ENCODE measurements at regions not wholly inside any gene's neighbourhood (a gene's known extent, or its start where the extent isn't known, plus 50 kb on each side); places are given as distances from the start of the nearest gene placed in this dataset.

DNA sequence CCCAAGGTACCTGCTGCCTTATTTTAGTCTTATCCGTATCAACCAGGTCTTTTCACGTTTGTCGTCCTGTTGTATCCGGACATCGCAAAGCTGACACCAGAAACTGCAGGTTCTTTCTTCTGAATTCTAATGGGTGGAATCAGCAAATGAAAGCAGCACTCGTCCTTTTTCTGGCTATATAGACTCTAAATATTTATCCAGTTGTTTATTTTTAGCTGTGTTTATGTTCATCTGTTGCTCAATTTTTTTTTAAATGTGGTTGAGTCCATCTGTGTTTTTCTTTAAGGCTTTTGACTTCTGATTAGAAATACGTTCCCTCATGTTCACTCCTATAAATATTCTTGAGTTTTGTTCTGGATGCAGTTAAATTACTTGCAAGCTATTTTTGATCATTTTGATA is 831.7 kb downstream of the MTRR start:
- POLR2A ChIA-PET: no interaction called here
- H3K27ac ChIP-seq (ENCODE audit: low read depth in 2 of 2, low read length in 1 of 2): no peak overlapping the region

DNA sequence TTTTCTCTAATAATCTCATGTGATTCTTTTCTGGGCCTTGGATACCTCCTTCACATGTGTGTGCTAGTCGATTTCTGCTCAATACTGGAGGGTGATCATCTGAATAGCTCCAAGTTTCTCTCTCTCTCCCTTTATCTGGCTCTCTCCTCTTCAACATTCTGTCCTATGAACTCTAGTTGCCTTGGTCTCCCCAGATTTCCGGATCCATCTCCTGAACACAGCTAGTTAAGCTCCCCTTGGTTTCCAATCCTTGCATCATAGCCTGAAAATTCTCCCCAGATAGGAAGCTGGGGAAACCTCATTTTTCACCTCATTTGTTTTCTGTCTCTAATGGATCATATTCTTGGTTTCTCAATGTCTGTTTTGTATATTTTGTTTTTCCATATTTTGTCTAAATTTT is 832.3 kb downstream of the MTRR start:
- no peaks in the 10 kb centered on the region for H3K4me1 ChIP-seq (ENCODE audit: control insufficient read depth in 1 of 2, insufficient read depth in 2 of 2, low read depth in 1 of 2, low read length in 1 of 2)
- no peak overlapping the region for H3K4me2 ChIP-seq
- H3K4me3 ChIP-seq (ENCODE audit: low read depth in 2 of 2, low read length in 1 of 2): no peak overlapping the region
- no peaks in the 10 kb centered on the region for H4K20me1 ChIP-seq (ENCODE audit: insufficient read depth)
- H3K27ac ChIP-seq (ENCODE audit: low read depth in 2 of 2, low read length in 1 of 2): no peak overlapping the region
- H3F3A ChIP-seq (replicated peaks; ENCODE audit: insufficient read depth): no peaks in the 10 kb centered on the region
- ChIA-PET POLR2A (no interaction called here), CTCF (interaction anchor here (1.0 kb wide), 1 partner anchor 9 kb away, joined by 4 read pairs; no protein-coding TSS in a partner anchor)
- no peaks in the 10 kb centered on the region for H3K27me3 ChIP-seq (ENCODE audit: insufficient read depth)
- no peaks in the 10 kb centered on the region for H3K79me2 ChIP-seq (ENCODE audit: insufficient read depth)
- H3K9me2 ChIP-seq: no peaks in the 10 kb centered on the region
- no peak overlapping the region for H2AFZ ChIP-seq (ENCODE audit: low read depth)
- WGBS (ENCODE audit: low lambda C conversion rate): 0% methylated on average over 2 of the region's 2 CpGs
- no peak overlapping the region for H3K9ac ChIP-seq
- no peaks in the 10 kb centered on the region for H3K9me3 ChIP-seq
- H3K36me3 ChIP-seq (replicated peaks in 1 of 2; ENCODE audit: control insufficient read depth in 1 of 2, insufficient read depth in 2 of 2, low read length in 1 of 2): no peaks in the 10 kb centered on the region
- DNase-seq: no peak
- TF ChIP-seq EP300 (IDR thresholded peaks at IDR 0.05; ENCODE audit: borderline replicate concordance in 1 of 2, low read depth in 1 of 2, low read length in 1 of 2) (no peak), RXRA (IDR thresholded peaks at IDR 0.05; ENCODE audit: borderline replicate concordance, low read depth) (no peak), CHD2 (IDR thresholded peaks at IDR 0.05; ENCODE audit: low read length, partially characterized antibody) (no peak), FOXJ3 (CRISPR knock-in tag; IDR thresholded peaks at IDR 0.05) (no peak), FOSL2 (IDR thresholded peaks at IDR 0.05; ENCODE audit: borderline replicate concordance, low read depth) (no peak)
- TF ChIP-seq, protein P1, sequence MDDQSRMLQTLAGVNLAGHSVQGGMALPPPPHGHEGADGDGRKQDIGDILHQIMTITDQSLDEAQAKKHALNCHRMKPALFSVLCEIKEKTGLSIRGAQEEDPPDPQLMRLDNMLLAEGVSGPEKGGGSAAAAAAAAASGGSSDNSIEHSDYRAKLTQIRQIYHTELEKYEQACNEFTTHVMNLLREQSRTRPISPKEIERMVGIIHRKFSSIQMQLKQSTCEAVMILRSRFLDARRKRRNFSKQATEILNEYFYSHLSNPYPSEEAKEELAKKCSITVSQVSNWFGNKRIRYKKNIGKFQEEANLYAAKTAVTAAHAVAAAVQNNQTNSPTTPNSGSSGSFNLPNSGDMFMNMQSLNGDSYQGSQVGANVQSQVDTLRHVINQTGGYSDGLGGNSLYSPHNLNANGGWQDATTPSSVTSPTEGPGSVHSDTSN (IDR thresholded peaks at IDR 0.05): no peak
- TF ChIP-seq, protein P2, sequence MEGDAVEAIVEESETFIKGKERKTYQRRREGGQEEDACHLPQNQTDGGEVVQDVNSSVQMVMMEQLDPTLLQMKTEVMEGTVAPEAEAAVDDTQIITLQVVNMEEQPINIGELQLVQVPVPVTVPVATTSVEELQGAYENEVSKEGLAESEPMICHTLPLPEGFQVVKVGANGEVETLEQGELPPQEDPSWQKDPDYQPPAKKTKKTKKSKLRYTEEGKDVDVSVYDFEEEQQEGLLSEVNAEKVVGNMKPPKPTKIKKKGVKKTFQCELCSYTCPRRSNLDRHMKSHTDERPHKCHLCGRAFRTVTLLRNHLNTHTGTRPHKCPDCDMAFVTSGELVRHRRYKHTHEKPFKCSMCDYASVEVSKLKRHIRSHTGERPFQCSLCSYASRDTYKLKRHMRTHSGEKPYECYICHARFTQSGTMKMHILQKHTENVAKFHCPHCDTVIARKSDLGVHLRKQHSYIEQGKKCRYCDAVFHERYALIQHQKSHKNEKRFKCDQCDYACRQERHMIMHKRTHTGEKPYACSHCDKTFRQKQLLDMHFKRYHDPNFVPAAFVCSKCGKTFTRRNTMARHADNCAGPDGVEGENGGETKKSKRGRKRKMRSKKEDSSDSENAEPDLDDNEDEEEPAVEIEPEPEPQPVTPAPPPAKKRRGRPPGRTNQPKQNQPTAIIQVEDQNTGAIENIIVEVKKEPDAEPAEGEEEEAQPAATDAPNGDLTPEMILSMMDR (IDR thresholded peaks at IDR 0.05): no peak

More for the DNA sequence above, 831.7 kb downstream of the MTRR start:
- H4K20me1 ChIP-seq (ENCODE audit: insufficient read depth): no peaks in the 10 kb centered on the region
- H3K9me3 ChIP-seq: no peaks in the 10 kb centered on the region
- H3K79me2 ChIP-seq (ENCODE audit: insufficient read depth): no peaks in the 10 kb centered on the region
- H3K9ac ChIP-seq: no peak overlapping the region
- no peaks in the 10 kb centered on the region for H3F3A ChIP-seq (replicated peaks; ENCODE audit: insufficient read depth)
- TF ChIP-seq, protein P3, sequence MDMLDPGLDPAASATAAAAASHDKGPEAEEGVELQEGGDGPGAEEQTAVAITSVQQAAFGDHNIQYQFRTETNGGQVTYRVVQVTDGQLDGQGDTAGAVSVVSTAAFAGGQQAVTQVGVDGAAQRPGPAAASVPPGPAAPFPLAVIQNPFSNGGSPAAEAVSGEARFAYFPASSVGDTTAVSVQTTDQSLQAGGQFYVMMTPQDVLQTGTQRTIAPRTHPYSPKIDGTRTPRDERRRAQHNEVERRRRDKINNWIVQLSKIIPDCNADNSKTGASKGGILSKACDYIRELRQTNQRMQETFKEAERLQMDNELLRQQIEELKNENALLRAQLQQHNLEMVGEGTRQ (IDR thresholded peaks at IDR 0.05; ENCODE audit: borderline replicate concordance, low read depth, low read length): no peak
- TF ChIP-seq RAD21 (IDR thresholded peaks at IDR 0.05; ENCODE audit: low read length) (no peak), RXRA (IDR thresholded peaks at IDR 0.05; ENCODE audit: borderline replicate concordance, low read depth) (no peak), POLR2AphosphoS5 (IDR thresholded peaks at IDR 0.05; ENCODE audit: low read depth, low read length) (no peak), GABPA (IDR thresholded peaks at IDR 0.05; ENCODE audit: low read depth) (no peak), CHD2 (IDR thresholded peaks at IDR 0.05; ENCODE audit: low read length, partially characterized antibody) (no peak), GATA2 (CRISPR knock-in tag; IDR thresholded peaks at IDR 0.05) (no peak), RFX5 (IDR thresholded peaks at IDR 0.05; ENCODE audit: low read length) (no peak)
- TF ChIP-seq, protein P4, sequence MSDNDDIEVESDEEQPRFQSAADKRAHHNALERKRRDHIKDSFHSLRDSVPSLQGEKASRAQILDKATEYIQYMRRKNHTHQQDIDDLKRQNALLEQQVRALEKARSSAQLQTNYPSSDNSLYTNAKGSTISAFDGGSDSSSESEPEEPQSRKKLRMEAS (IDR thresholded peaks at IDR 0.05; ENCODE audit: low read depth): no peak
- TF ChIP-seq, protein P5, sequence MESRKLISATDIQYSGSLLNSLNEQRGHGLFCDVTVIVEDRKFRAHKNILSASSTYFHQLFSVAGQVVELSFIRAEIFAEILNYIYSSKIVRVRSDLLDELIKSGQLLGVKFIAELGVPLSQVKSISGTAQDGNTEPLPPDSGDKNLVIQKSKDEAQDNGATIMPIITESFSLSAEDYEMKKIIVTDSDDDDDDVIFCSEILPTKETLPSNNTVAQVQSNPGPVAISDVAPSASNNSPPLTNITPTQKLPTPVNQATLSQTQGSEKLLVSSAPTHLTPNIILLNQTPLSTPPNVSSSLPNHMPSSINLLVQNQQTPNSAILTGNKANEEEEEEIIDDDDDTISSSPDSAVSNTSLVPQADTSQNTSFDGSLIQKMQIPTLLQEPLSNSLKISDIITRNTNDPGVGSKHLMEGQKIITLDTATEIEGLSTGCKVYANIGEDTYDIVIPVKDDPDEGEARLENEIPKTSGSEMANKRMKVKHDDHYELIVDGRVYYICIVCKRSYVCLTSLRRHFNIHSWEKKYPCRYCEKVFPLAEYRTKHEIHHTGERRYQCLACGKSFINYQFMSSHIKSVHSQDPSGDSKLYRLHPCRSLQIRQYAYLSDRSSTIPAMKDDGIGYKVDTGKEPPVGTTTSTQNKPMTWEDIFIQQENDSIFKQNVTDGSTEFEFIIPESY (IDR thresholded peaks at IDR 0.05; ENCODE audit: borderline replicate concordance, low read depth): no peak
- TF ChIP-seq, protein P1 (IDR thresholded peaks at IDR 0.05): no peak
- no peaks in the 10 kb centered on the region for H3K36me3 ChIP-seq (replicated peaks in 1 of 2; ENCODE audit: control insufficient read depth in 1 of 2, insufficient read depth in 2 of 2, low read length in 1 of 2)
- H3K4me1 ChIP-seq (ENCODE audit: control insufficient read depth in 1 of 2, insufficient read depth in 2 of 2, low read depth in 1 of 2, low read length in 1 of 2): no peaks in the 10 kb centered on the region
- no peaks in the 10 kb centered on the region for H3K9me2 ChIP-seq
- H3K4me2 ChIP-seq: no peak overlapping the region
- CTCF ChIA-PET: interaction anchor here (1.0 kb wide), 1 partner anchor 8 kb away, joined by 4 read pairs; no protein-coding TSS in a partner anchor
- 54% methylated on average over 7 of the region's 7 CpGs for WGBS (ENCODE audit: low lambda C conversion rate)
- no peak overlapping the region for H2AFZ ChIP-seq (ENCODE audit: low read depth)
- no peaks in the 10 kb centered on the region for H3K27me3 ChIP-seq (ENCODE audit: insufficient read depth)
- no peak overlapping the region for H3K4me3 ChIP-seq (ENCODE audit: low read depth in 2 of 2, low read length in 1 of 2)
- no peak for DNase-seq

Data from SK-N-SH (cell line).